ENCODE measurements at regions not wholly inside any gene's neighbourhood (a gene's known extent, or its start where the extent isn't known, plus 50 kb on each side); places are given as distances from the start of the nearest gene placed in this dataset.

- H3K4me3 ChIP-seq = no peak overlapping the region
- H3K27me3 ChIP-seq = peaks cover 23% of the 10 kb centered on the region
- DNase-seq (ENCODE audit: low spot score in 2 of 2) = peak in 1 of 2 donors; percentile 48
- no peaks in the 10 kb centered on the region for H3K36me3 ChIP-seq
- no peak overlapping the region for H3K27ac ChIP-seq
- TF ChIP-seq POLR2A (IDR thresholded peaks at IDR 0.05) = no peak
- TF ChIP-seq CTCF (IDR thresholded peaks at IDR 0.05) = no peak
- no peak for TF ChIP-seq EP300 (IDR thresholded peaks at IDR 0.05)
- 76% methylated on average over 1 of the region's 1 CpG for WGBS
- peaks cover 3% of the 10 kb centered on the region for H3K4me1 ChIP-seq
- peaks cover 4% of the 10 kb centered on the region for H3K9me3 ChIP-seq
Measured at GRCh38 chr11:44467413-44467812, 98.0 kb upstream of the CD82 start.

GRCh38 chr11:44467931-44468330 is 97.5 kb upstream of the CD82 start:
- Histone ChIP-seq H3K4me1 (peaks cover 3% of the 10 kb centered on the region), H3K9me3 (peaks cover 4% of the 10 kb centered on the region), H3K27ac (no peak overlapping the region), H3K27me3 (peaks cover 23% of the 10 kb centered on the region), H3K4me3 (no peak overlapping the region), H3K36me3 (no peaks in the 10 kb centered on the region)
- 64% methylated on average over 5 of the region's 5 CpGs for WGBS
- DNase-seq (ENCODE audit: low spot score in 2 of 2) = no peak
- TF ChIP-seq POLR2A (IDR thresholded peaks at IDR 0.05) = no peak
- TF ChIP-seq POLR2AphosphoS5 (IDR thresholded peaks at IDR 0.05) = no peak
- TF ChIP-seq CTCF (IDR thresholded peaks at IDR 0.05) = no peak
- no peak for TF ChIP-seq EP300 (IDR thresholded peaks at IDR 0.05)

GRCh38 chr11:44468345-44468988 is 97.0 kb upstream of the CD82 start:
- Histone ChIP-seq H3K4me1 (peaks cover 3% of the 10 kb centered on the region), H3K4me3 (no peak overlapping the region), H3K9me3 (peaks cover 4% of the 10 kb centered on the region), H3K36me3 (no peaks in the 10 kb centered on the region), H3K27ac (no peak overlapping the region), H3K27me3 (peaks cover 23% of the 10 kb centered on the region)
- TF ChIP-seq CTCF (IDR thresholded peaks at IDR 0.05) (no peak), POLR2A (IDR thresholded peaks at IDR 0.05) (no peak)
- WGBS = 63% methylated on average over 1 of the region's 1 CpG
- DNase-seq (ENCODE audit: low spot score in 2 of 2) = no peak

GRCh38 chr11:44469412-44469811 is 96.1 kb upstream of the CD82 start:
- no peaks in the 10 kb centered on the region for H3K9me3 ChIP-seq
- H3K4me1 ChIP-seq = peaks cover 3% of the 10 kb centered on the region
- H3K27me3 ChIP-seq = peaks cover 27% of the 10 kb centered on the region
- H3K4me3 ChIP-seq = no peak overlapping the region
- WGBS = 72% methylated on average over 6 of the region's 6 CpGs
- no peak for DNase-seq (ENCODE audit: low spot score in 2 of 2)
- no peaks in the 10 kb centered on the region for H3K36me3 ChIP-seq
- TF ChIP-seq CTCF (IDR thresholded peaks at IDR 0.05) (no peak), POLR2AphosphoS5 (IDR thresholded peaks at IDR 0.05) (no peak)
- H3K27ac ChIP-seq = no peak overlapping the region

GRCh38 chr11:44470854-44471253 is 94.6 kb upstream of the CD82 start:
- no peak overlapping the region for H3K27ac ChIP-seq
- WGBS = 43% methylated on average over 4 of the region's 7 CpGs
- no peaks in the 10 kb centered on the region for H3K9me3 ChIP-seq
- peaks cover 3% of the 10 kb centered on the region for H3K4me1 ChIP-seq
- no peak overlapping the region for H3K4me3 ChIP-seq
- no peaks in the 10 kb centered on the region for H3K36me3 ChIP-seq
- peaks cover 34% of the 10 kb centered on the region for H3K27me3 ChIP-seq
- no peak for DNase-seq (ENCODE audit: low spot score in 2 of 2)
- TF ChIP-seq POLR2AphosphoS5 (IDR thresholded peaks at IDR 0.05) (no peak), CTCF (IDR thresholded peaks at IDR 0.05) (no peak), EP300 (IDR thresholded peaks at IDR 0.05) (no peak), POLR2A (IDR thresholded peaks at IDR 0.05) (no peak)

Data from suprapubic skin (tissue), 4 donors.